Transverse colon (tissue), 4 donors: ENCODE measurements at regions not wholly inside any gene's neighbourhood (a gene's known extent, or its start where the extent isn't known, plus 50 kb on each side); places are given as distances from the start of the nearest gene placed in this dataset.

Experiments used
- DNase-seq: peaks from one replicate; pipeline ENCODE4 v3.0.0-alpha.2; 2019
- H3K27ac ChIP-seq, 4 donors: fragments of 200-600 bp; sonication (generic); 2 replicates each; pipeline ENCODE4 v1.5.1; 2016 to 2018; ENCODE audit warnings: inconsistent platforms in 4 of 4
- H3K27me3 ChIP-seq: fragments of 200-600 bp; sonication (generic); 2 replicates; pipeline ENCODE4 v1.5.1; 2017; ENCODE audit warnings: inconsistent platforms
- H3K36me3 ChIP-seq, 4 donors: fragments of 200-600 bp; sonication (generic); 2 replicates each; pipeline ENCODE4 v1.5.1; 2017 to 2019; ENCODE audit warnings: inconsistent platforms in 4 of 4
- H3K4me1 ChIP-seq, 4 donors: fragments of 200-600 bp; sonication (generic); 2 replicates each; pipeline ENCODE4 v1.5.1; 2017 to 2020; ENCODE audit warnings: inconsistent platforms in 4 of 4
- H3K4me3 ChIP-seq, 4 donors: fragments of 200-600 bp; sonication (generic); 1 replicate in 1 of 4; 2 replicates in 3 of 4; pipeline versions ENCODE4 v1.5.1 to v1.6.1; 2017 to 2019; ENCODE audit warnings: inconsistent platforms in 4 of 4
- H3K9me3 ChIP-seq, 2 donors: fragments of 200-600 bp; sonication (generic); 2 replicates each; pipeline ENCODE4 v1.5.1; 2017 to 2019; ENCODE audit warnings: inconsistent platforms in 2 of 2
- EP300 ChIP-seq: sonication (generic); formaldehyde crosslinking; IDR thresholded peaks from one replicate; pipeline ENCODE4 v1.6.1; 2017; ENCODE audit warnings: antibody characterized with exemption, low read depth
- POLR2A ChIP-seq: fragments of 450-650 bp; IDR thresholded peaks from one replicate; pipeline ENCODE4 v1.6.1; 2016; ENCODE audit warnings: antibody characterized with exemption, mild to moderate bottlenecking, moderate library complexity
- POLR2AphosphoS5 ChIP-seq, 3 donors: sonication (generic); formaldehyde crosslinking; IDR thresholded peaks; one replicate each; pipeline ENCODE4 v1.6.1; 2016; ENCODE audit warnings: antibody characterized with exemption in 3 of 3
- WGBS, 2 donors: methylation state at CpG; one replicate each; pipeline ENCODE4 v1.1.5; 2018; ENCODE audit warnings: low coverage in 1 of 2; 5-methylcytosine and 5-hydroxymethylcytosine counted together
- in situ Hi-C, 4 donors: fragments of 200-750 bp; cut with MboI; loops; one replicate each; pipeline versions ENCODE4 v1.15.0 to v1.15.1; 2017; ENCODE audit warnings: low sequenced_read_pairs in 3 of 4, low pct_ligation_motif_present in 1 of 4, low pct_unique_long_range_greater_than_20kb in 1 of 4
- intact Hi-C: fragments of 100-400 bp; cut with DNase I; formaldehyde crosslinking; loops from one replicate; pipeline ENCODE4 v1.15.1; 2023; ENCODE audit warnings: low total_unique reads
- TF ChIP-seq, protein P1 (sequence below), 5 experiments: fragments of 200-600 bp in 3 of 5; fragments of 450-650 bp in 2 of 5; sonication (generic) in 3 of 5; IDR thresholded peaks; 1 replicate in 2 of 5; 2 replicates in 3 of 5; pipeline ENCODE4 v1.5.1; 2016 to 2017; ENCODE audit warnings: antibody characterized with exemption in 5 of 5, inconsistent platforms in 3 of 5, mild to moderate bottlenecking in 2 of 5, moderate library complexity in 1 of 5

DNA sequence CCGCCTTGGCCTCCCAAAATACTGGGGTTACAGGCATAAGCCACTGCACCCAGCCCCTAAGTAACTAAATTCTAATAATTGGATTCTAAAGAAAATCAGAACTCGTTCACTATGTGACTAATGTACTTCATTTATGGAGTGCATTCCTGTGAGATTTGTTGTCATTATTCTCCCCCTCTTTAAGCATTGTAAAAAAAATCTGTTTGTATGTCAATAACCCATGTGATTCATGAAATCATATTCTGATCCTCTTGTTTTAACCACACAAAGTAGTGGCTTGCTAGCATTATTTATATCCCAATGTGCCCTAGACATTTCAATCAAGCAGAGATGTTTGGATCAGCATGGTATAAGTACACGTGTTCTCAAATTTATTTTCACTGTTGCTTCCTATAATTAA, 78.2 kb upstream of the OSBPL8 start:
- no peak for DNase-seq
- 81 to 84% methylated on average over 3 of the region's 3 CpGs for WGBS, 2 donors
- intact Hi-C loops (no loop called here), in situ Hi-C loops (no loop called here)
- Histone ChIP-seq H3K27me3 (no peaks in the 10 kb centered on the region), H3K4me3 (no peak overlapping the region), H3K9me3 (no peaks in the 10 kb centered on the region), H3K4me1 (peaks cover 0 to 3% (median 0%) of the 10 kb centered on the region in 4 donors), H3K27ac (no peak overlapping the region), H3K36me3 (no peaks in the 10 kb centered on the region)
- TF ChIP-seq POLR2A (no peak), EP300 (no peak), POLR2AphosphoS5 (IDR thresholded peaks at IDR 0.05) (no peak)
- TF ChIP-seq, protein P1, sequence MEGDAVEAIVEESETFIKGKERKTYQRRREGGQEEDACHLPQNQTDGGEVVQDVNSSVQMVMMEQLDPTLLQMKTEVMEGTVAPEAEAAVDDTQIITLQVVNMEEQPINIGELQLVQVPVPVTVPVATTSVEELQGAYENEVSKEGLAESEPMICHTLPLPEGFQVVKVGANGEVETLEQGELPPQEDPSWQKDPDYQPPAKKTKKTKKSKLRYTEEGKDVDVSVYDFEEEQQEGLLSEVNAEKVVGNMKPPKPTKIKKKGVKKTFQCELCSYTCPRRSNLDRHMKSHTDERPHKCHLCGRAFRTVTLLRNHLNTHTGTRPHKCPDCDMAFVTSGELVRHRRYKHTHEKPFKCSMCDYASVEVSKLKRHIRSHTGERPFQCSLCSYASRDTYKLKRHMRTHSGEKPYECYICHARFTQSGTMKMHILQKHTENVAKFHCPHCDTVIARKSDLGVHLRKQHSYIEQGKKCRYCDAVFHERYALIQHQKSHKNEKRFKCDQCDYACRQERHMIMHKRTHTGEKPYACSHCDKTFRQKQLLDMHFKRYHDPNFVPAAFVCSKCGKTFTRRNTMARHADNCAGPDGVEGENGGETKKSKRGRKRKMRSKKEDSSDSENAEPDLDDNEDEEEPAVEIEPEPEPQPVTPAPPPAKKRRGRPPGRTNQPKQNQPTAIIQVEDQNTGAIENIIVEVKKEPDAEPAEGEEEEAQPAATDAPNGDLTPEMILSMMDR (IDR thresholded peaks at IDR 0.05) = no peak

DNA sequence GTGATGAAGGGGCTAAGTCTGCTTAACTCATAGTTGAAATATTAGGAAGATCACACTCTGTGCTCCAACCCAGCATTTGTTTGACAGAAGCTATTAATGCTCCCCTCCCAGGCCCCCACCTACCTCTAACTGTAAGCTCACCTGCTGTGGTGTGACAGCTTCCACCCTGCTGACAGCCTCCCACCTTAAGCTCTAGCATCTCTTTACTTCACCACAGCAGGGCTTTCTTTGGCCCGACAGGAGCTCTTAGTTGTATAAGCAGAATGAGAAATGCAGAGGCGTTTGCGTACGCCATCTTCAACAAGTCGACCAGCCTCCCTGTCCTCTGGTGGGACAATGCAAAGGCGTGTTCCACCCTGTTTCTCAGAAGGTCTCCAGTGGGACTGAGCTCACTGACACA, 80.1 kb upstream of the OSBPL8 start:
- Histone ChIP-seq H3K27me3 (no peaks in the 10 kb centered on the region), H3K36me3 (no peaks in the 10 kb centered on the region), H3K4me1 (no peaks in the 10 kb centered on the region), H3K9me3 (no peaks in the 10 kb centered on the region), H3K27ac (no peak overlapping the region), H3K4me3 (no peak overlapping the region)
- no peak for DNase-seq
- intact Hi-C loops = no loop called here
- TF ChIP-seq POLR2AphosphoS5 (IDR thresholded peaks at IDR 0.05) (no peak), POLR2A (no peak), EP300 (no peak)
- TF ChIP-seq, protein P1 (IDR thresholded peaks at IDR 0.05) = no peak
- WGBS, 2 donors = 91 to 100% methylated on average over 1 to 6 of the region's 6 CpGs
- in situ Hi-C loops = no loop called here

DNA sequence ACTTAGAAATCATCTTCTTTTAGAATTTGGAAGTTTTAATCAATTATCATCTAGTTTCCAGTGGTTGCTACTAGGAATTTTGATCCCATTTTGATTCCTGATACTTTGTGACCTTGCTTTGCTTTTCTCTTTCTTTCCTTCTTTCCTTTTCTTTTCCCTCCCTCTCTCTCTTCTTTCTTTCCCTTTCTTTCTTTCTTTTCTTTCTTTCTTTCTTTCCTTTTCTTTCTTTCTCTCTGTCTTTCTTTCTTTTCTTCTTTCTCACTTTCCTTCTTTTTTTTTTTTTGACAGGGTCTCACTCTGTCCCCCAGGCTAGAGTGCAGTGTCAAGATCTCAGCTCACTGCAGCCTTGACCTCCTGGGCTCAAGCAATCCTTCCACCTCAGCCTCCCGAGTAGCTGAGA, 81.5 kb upstream of the OSBPL8 start:
- no peaks in the 10 kb centered on the region for H3K36me3 ChIP-seq
- WGBS, 2 donors = 77 to 100% methylated on average over 1 of the region's 1 CpG
- no peak overlapping the region for H3K27ac ChIP-seq
- in situ Hi-C loops = no loop called here
- H3K4me3 ChIP-seq = no peak overlapping the region
- DNase-seq = no peak
- intact Hi-C loops = no loop called here
- no peaks in the 10 kb centered on the region for H3K27me3 ChIP-seq
- H3K4me1 ChIP-seq = no peaks in the 10 kb centered on the region
- no peak for TF ChIP-seq POLR2A
- TF ChIP-seq, protein P1 (IDR thresholded peaks at IDR 0.05) = no peak
- H3K9me3 ChIP-seq = no peaks in the 10 kb centered on the region

DNA sequence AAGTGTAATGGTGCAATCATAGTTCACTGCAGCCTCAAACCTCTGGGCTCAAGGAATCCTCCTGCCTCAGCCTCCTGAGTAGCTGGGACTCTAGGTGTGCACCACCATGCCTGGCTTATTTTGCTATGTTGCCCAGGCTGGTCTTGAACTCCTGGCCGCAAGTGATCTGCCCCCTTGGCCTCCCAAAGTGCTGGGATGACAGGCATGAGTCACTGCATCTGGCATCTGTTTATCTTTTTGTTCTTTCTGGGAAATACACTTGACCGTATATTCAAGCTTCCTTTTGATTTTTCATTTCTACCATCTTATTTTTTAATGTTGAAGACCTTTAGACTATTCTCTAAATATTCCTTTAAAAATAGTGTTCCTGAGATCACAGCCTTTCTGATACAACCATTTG, 82.4 kb upstream of the OSBPL8 start:
- Histone ChIP-seq H3K27me3 (no peaks in the 10 kb centered on the region), H3K27ac (no peak overlapping the region), H3K4me1 (no peaks in the 10 kb centered on the region), H3K9me3 (no peaks in the 10 kb centered on the region), H3K4me3 (no peak overlapping the region), H3K36me3 (no peaks in the 10 kb centered on the region)
- TF ChIP-seq POLR2AphosphoS5 (IDR thresholded peaks at IDR 0.05) (no peak), POLR2A (no peak), EP300 (no peak)
- TF ChIP-seq, protein P1 (IDR thresholded peaks at IDR 0.05) = no peak
- 83 to 85% methylated on average over 1 to 2 of the region's 2 CpGs for WGBS, 2 donors
- in situ Hi-C loops = no loop called here
- intact Hi-C loops = no loop called here
- DNase-seq = no peak
